HCT116 (cell line): ENCODE measurements at regions not wholly inside any gene's neighbourhood (a gene's known extent, or its start where the extent isn't known, plus 50 kb on each side); places are given as distances from the start of the nearest gene placed in this dataset.

Source experiments
- ATAC-seq: fragments of 200-7000 bp; cut with Tn5 transposase; 2 replicates; pipeline ENCODE4 v1.9.1; 2020; ENCODE audit warnings: mild to moderate bottlenecking, moderate library complexity
- BruUV-seq: library from RNA; stranded (reverse); fragments of 400-500 nt; replicated peaks from 2 replicates; lab custom pipeline; 2021; lab: Mats Ljungman, UMichigan
- CTCF ChIA-PET: fragments of 300-600 bp; sonication (Branson Sonifier 250); formaldehyde crosslinking; loops from one replicate; lab custom pipeline; 2021; ENCODE audit warnings: antibody characterized with exemption; lab: Charles Lee
- POLR2A ChIA-PET: fragments of 300-600, 350-600 bp; sonication (Branson Sonifier 250); formaldehyde crosslinking; loops from one replicate; lab custom pipeline; 2021; ENCODE audit warnings: antibody characterized with exemption; lab: Charles Lee
- RAD21 ChIA-PET, 2 experiments: fragments of 300-600 bp; sonication (Branson Sonifier 250); formaldehyde crosslinking; loops; one replicate each; lab custom pipeline; 2023; ENCODE audit warnings: low total read pairs in 2 of 2; ENCODE audit not compliant: uncharacterized antibody in 2 of 2, unreplicated experiment in 2 of 2, low non-redundant PET in 1 of 2; lab: Charles Lee
- DNase-seq: peaks from one replicate; pipeline ENCODE4 v3.0.0-alpha.2; 2010; ENCODE audit warnings: low read depth, low spot score
- H2AFZ ChIP-seq: fragments of 200-600 bp; shearing (Covaris generic), sonication (generic); 2 replicates; pipeline ENCODE4 v1.6.1; 2017; ENCODE audit warnings: low read depth, mixed run types, mixed read lengths, antibody characterized with exemption, low read length; ENCODE audit not compliant: poor library complexity, severe bottlenecking
- H3K27ac ChIP-seq: 2 replicates; pipeline ENCODE4 v1.5.1; 2012; ENCODE audit warnings: low read depth, low read length
- H3K27me3 ChIP-seq: fragments of 200-600 bp; sonication (generic); 2 replicates; pipeline ENCODE4 v1.6.1; 2016; ENCODE audit warnings: mixed run types, low read length, mixed read lengths; ENCODE audit not compliant: insufficient read depth
- H3K36me3 ChIP-seq, 2 experiments: fragments of 200-500 bp in 1 of 2; fragments of 200-600 bp in 1 of 2; sonication (Bioruptor generic) in 1 of 2; sonication (generic) in 1 of 2; 2 replicates each; pipeline versions ENCODE4 v1.5.1 to v1.6.1; 2014 to 2016; ENCODE audit warnings: low read length in 2 of 2, inconsistent platforms in 1 of 2, mixed read lengths in 1 of 2, mixed run types in 1 of 2; ENCODE audit not compliant: insufficient read depth in 2 of 2, control insufficient read depth in 1 of 2
- H3K4me1 ChIP-seq, 2 experiments: fragments of 200-600 bp in 1 of 2; sonication (generic) in 1 of 2; 2 replicates each; pipeline versions ENCODE4 v1.5.1 to v1.6.1; 2012 to 2017; ENCODE audit warnings: low read length in 2 of 2, inconsistent platforms in 1 of 2, mild to moderate bottlenecking in 1 of 2, mixed read lengths in 1 of 2, mixed run types in 1 of 2, moderate library complexity in 1 of 2; ENCODE audit not compliant: insufficient read depth in 2 of 2, control insufficient read depth in 1 of 2
- H3K4me2 ChIP-seq: fragments of 200-600 bp; sonication (generic); 2 replicates; pipeline ENCODE4 v1.6.1; 2017; ENCODE audit warnings: mixed run types, low read length, mixed read lengths
- H3K4me3 ChIP-seq, 2 experiments: fragments of 200-600 bp in 1 of 2; sonication (generic) in 1 of 2; replicated peaks in 1 of 2; 2 replicates each; pipeline ENCODE4 v1.5.1; 2011 to 2016; ENCODE audit warnings: low read length in 2 of 2, control low read depth in 1 of 2, low read depth in 1 of 2, mild to moderate bottlenecking in 1 of 2, mixed read lengths in 1 of 2, mixed run types in 1 of 2
- H3K79me2 ChIP-seq: fragments of 200-600 bp; sonication (generic); 2 replicates; pipeline ENCODE4 v1.6.1; 2017; ENCODE audit warnings: mild to moderate bottlenecking, mixed run types, low read length, moderate library complexity, mixed read lengths; ENCODE audit not compliant: insufficient read depth
- H3K9ac ChIP-seq: fragments of 200-600 bp; sonication (generic); 2 replicates; pipeline ENCODE4 v1.6.1; 2016; ENCODE audit warnings: low read length, mixed read lengths
- H3K9me2 ChIP-seq: fragments of 200-600 bp; sonication (generic), shearing (Covaris generic); 2 replicates; pipeline ENCODE4 v1.6.1; 2017; ENCODE audit warnings: mixed run types, mild to moderate bottlenecking, moderate library complexity; ENCODE audit not compliant: insufficient read depth
- H3K9me3 ChIP-seq, 2 experiments: fragments of 200-500 bp in 1 of 2; fragments of 200-600 bp in 1 of 2; sonication (Bioruptor generic) in 1 of 2; sonication (generic) in 1 of 2; 2 replicates each; pipeline ENCODE4 v1.6.1; 2014 to 2017; ENCODE audit warnings: low read length in 2 of 2, mixed read lengths in 2 of 2, inconsistent platforms in 1 of 2, low read depth in 1 of 2, mild to moderate bottlenecking in 1 of 2, mixed run types in 1 of 2, moderate library complexity in 1 of 2; ENCODE audit not compliant: control insufficient read depth in 1 of 2, insufficient read depth in 1 of 2
- H4K20me1 ChIP-seq: fragments of 200-600 bp; sonication (generic), shearing (Covaris generic); 2 replicates; pipeline ENCODE4 v1.6.1; 2017; ENCODE audit warnings: mixed run types, mild to moderate bottlenecking, moderate library complexity; ENCODE audit not compliant: insufficient read depth
- CEBPB ChIP-seq: IDR thresholded peaks from 2 replicates; pipeline ENCODE4 v1.6.1; 2012; ENCODE audit warnings: low read depth
- EGR1 ChIP-seq: IDR thresholded peaks from 2 replicates; pipeline ENCODE4 v1.6.1; 2012; ENCODE audit warnings: low read depth
- ELF1 ChIP-seq: IDR thresholded peaks from 2 replicates; pipeline ENCODE4 v1.6.1; 2012; ENCODE audit warnings: low read depth, borderline replicate concordance
- EZH2 ChIP-seq: fragments of 200-600 bp; sonication (generic); IDR thresholded peaks from 2 replicates; pipeline ENCODE4 v1.6.1; 2017; ENCODE audit warnings: antibody characterized with exemption, mixed run types
- EZH2phosphoT487 ChIP-seq: fragments of 200-600 bp; IDR thresholded peaks from 2 replicates; pipeline ENCODE4 v1.6.1; 2018; ENCODE audit warnings: antibody characterized with exemption, borderline replicate concordance
- FOSL1 ChIP-seq: IDR thresholded peaks from 2 replicates; pipeline ENCODE4 v1.6.1; 2012; ENCODE audit warnings: low read depth
- JUND ChIP-seq: IDR thresholded peaks from 2 replicates; pipeline ENCODE4 v1.6.1; 2012
- POLR2A ChIP-seq: IDR thresholded peaks from 2 replicates; pipeline ENCODE4 v1.7.0; 2011; ENCODE audit warnings: borderline replicate concordance; ENCODE audit not compliant: insufficient read depth, insufficient read length; ENCODE audit errors: extremely low read depth
- POLR2AphosphoS5 ChIP-seq: IDR thresholded peaks from 2 replicates; pipeline ENCODE4 v1.6.1; 2011; ENCODE audit warnings: mild to moderate bottlenecking, low read depth, low read length, moderate library complexity
- REST ChIP-seq: IDR thresholded peaks from 2 replicates; pipeline ENCODE4 v1.6.1; 2012; ENCODE audit warnings: low read depth
- SIN3A ChIP-seq: IDR thresholded peaks from 2 replicates; pipeline ENCODE4 v1.6.1; 2012; ENCODE audit warnings: low read depth
- SP1 ChIP-seq: IDR thresholded peaks from 2 replicates; pipeline ENCODE4 v1.6.1; 2012; ENCODE audit warnings: low read depth
- SRF ChIP-seq: IDR thresholded peaks from 2 replicates; pipeline ENCODE4 v1.6.1; 2012; ENCODE audit warnings: low read depth
- YY1 ChIP-seq: IDR thresholded peaks from 2 replicates; pipeline ENCODE4 v1.6.1; 2011; ENCODE audit warnings: low read length, low read depth, moderate library complexity, mild to moderate bottlenecking; ENCODE audit not compliant: insufficient replicate concordance; ENCODE audit errors: extremely low read depth
- ZNF274 ChIP-seq: fragments of 200-500 bp; sonication (Bioruptor generic); IDR thresholded peaks from 2 replicates; pipeline ENCODE4 v1.6.1; 2014; ENCODE audit warnings: mild to moderate bottlenecking, low read depth, low read length, inconsistent platforms
- intact Hi-C: fragments of 100-400 bp; cut with micrococcal nuclease; formaldehyde crosslinking; loops from 2 replicates; pipeline ENCODE4 v1.10.0; 2022
- TF ChIP-seq, protein P1 (sequence below), 3 experiments: fragments of 200-600 bp in 1 of 3; sonication (generic) in 1 of 3; IDR thresholded peaks in 2 of 3; conservative IDR thresholded peaks in 1 of 3; 2 replicates each; pipeline ENCODE4 v1.5.1; 2012 to 2017; ENCODE audit warnings: low read depth in 2 of 3, low read length in 2 of 3, antibody characterized with exemption in 1 of 3, borderline replicate concordance in 1 of 3, control low read depth in 1 of 3, mild to moderate bottlenecking in 1 of 3, mixed read lengths in 1 of 3, mixed run types in 1 of 3, moderate library complexity in 1 of 3; ENCODE audit not compliant: insufficient read depth in 1 of 3

DNA sequence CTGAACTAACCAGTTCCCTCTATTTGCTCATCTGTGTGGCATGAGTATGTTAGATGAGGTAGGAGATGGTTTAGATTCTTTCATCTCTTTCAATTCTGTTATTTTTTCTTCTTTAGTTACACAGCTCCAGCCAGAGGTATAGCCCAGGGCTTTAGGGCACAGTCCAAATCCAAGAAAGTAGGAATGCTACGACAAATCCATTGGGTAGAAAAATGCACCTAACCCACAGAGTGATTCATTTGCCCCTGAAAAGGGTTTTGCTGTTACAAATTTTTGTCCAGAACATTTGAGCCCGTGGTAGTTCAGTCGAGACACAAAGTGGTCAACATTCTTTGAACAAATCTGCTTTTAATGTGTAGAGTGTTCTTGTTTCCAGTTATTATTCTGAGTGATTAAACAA is 250.7 kb downstream of the HS3ST3A1 start:
- ChIA-PET POLR2A (no interaction called here), RAD21 (no interaction called here), CTCF (no interaction called here)
- Histone ChIP-seq H3K9me3 (no peaks in the 10 kb centered on the region), H3K9me2 (no peaks in the 10 kb centered on the region), H3K4me1 (peaks cover 11 to 34% of the 10 kb centered on the region in 2 experiments), H4K20me1 (no peaks in the 10 kb centered on the region), H3K79me2 (no peaks in the 10 kb centered on the region), H3K27me3 (no peaks in the 10 kb centered on the region), H3K27ac (no peak overlapping the region), H3K9ac (no peak overlapping the region), H2AFZ (no peak overlapping the region), H3K4me3 (no peak overlapping the region), H3K4me2 (no peak overlapping the region), H3K36me3 (no peaks in the 10 kb centered on the region)
- intact Hi-C loops = no loop called here
- BruUV-seq = no TSS peak
- DNase-seq = no peak
- no peak for ATAC-seq
- TF ChIP-seq FOSL1 (no peak), ELF1 (no peak), EZH2 (no peak), POLR2AphosphoS5 (no peak), JUND (no peak), POLR2A (no peak), EZH2phosphoT487 (no peak), REST (no peak), SRF (no peak), EGR1 (no peak), SP1 (no peak), SIN3A (no peak), ZNF274 (no peak), CEBPB (no peak), YY1 (no peak)
- TF ChIP-seq, protein P1, sequence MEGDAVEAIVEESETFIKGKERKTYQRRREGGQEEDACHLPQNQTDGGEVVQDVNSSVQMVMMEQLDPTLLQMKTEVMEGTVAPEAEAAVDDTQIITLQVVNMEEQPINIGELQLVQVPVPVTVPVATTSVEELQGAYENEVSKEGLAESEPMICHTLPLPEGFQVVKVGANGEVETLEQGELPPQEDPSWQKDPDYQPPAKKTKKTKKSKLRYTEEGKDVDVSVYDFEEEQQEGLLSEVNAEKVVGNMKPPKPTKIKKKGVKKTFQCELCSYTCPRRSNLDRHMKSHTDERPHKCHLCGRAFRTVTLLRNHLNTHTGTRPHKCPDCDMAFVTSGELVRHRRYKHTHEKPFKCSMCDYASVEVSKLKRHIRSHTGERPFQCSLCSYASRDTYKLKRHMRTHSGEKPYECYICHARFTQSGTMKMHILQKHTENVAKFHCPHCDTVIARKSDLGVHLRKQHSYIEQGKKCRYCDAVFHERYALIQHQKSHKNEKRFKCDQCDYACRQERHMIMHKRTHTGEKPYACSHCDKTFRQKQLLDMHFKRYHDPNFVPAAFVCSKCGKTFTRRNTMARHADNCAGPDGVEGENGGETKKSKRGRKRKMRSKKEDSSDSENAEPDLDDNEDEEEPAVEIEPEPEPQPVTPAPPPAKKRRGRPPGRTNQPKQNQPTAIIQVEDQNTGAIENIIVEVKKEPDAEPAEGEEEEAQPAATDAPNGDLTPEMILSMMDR (IDR thresholded peaks at IDR 0.05 in 2 of 3, conservative IDR thresholded peaks at IDR 0.05 in 1 of 3; ENCODE audit: borderline replicate concordance in 1 of 3, insufficient read depth in 1 of 3, low read depth in 2 of 3, low read length in 2 of 3) = no peak
